A549 (cell line): ENCODE measurements at regions not wholly inside any gene's neighbourhood (a gene's known extent, or its start where the extent isn't known, plus 50 kb on each side); places are given as distances from the start of the nearest gene placed in this dataset.

ENCODE experiments used
- ATAC-seq, 2 experiments: fragments of 200-7000 bp in 1 of 2; fragments of >200 bp in 1 of 2; cut with Nextera tagmentation in 1 of 2; cut with Tn5 transposase in 1 of 2; 3 replicates each; pipeline versions ENCODE4 v1.8.0 to v1.9.1; 2018 to 2020; ENCODE audit warnings: mild to moderate bottlenecking in 1 of 2, moderate library complexity in 1 of 2
- CTCF ChIA-PET: fragments of 300-600 bp; sonication (Branson Sonifier 250); formaldehyde crosslinking; extraction: SDS; loops from one replicate; lab custom pipeline; 2021; ENCODE audit warnings: antibody characterized with exemption, inconsistent platforms; lab: Yijun Ruan, JAX
- POLR2A ChIA-PET: fragments of 350-600 bp; formaldehyde crosslinking; extraction: SDS; loops from one replicate; lab custom pipeline; 2021; ENCODE audit warnings: antibody characterized with exemption, inconsistent platforms; lab: Yijun Ruan, JAX
- DNase-seq, 2 experiments: peaks; one replicate each; pipeline versions ENCODE4 v3.0.0 to v3.0.0-alpha.2; 2011 to 2016; ENCODE audit warnings: low read depth in 1 of 2, low spot score in 1 of 2
- FAIRE-seq: peaks from 2 replicates; lab custom pipeline; 2011; peaks lifted over from hg19 to GRCh38; lab: Jason Lieb, UNC
- H3K27ac ChIP-seq, 2 experiments: fragments of >200 bp; sonication (Bioruptor Twin); formaldehyde crosslinking; 3 replicates each; pipeline ENCODE4 v1.5.1; 2016 to 2017
- H3K4me1 ChIP-seq: fragments of >200 bp; sonication (Bioruptor Twin); formaldehyde crosslinking; 3 replicates; pipeline ENCODE4 v1.6.1; 2016
- H3K4me2 ChIP-seq: fragments of >200 bp; sonication (Bioruptor Twin); formaldehyde crosslinking; 3 replicates; pipeline ENCODE4 v1.6.1; 2016
- H3K4me3 ChIP-seq: fragments of >200 bp; sonication (Bioruptor Twin); formaldehyde crosslinking; 3 replicates; pipeline ENCODE4 v1.5.1; 2016
- H3K9me3 ChIP-seq: fragments of >200 bp; sonication (Bioruptor Twin); formaldehyde crosslinking; 3 replicates; pipeline ENCODE4 v1.6.1; 2016
- BCL3 ChIP-seq: fragments of >200 bp; sonication (Bioruptor Twin); formaldehyde crosslinking; IDR thresholded peaks from 3 replicates; pipeline ENCODE4 v1.6.1; 2016
- BHLHE40 ChIP-seq: IDR thresholded peaks from 2 replicates; pipeline ENCODE4 v1.6.1; 2012; ENCODE audit warnings: low read depth, low read length, inconsistent platforms
- CEBPB ChIP-seq, 2 experiments: fragments of >200 bp in 1 of 2; sonication (Bioruptor Twin) in 1 of 2; formaldehyde crosslinking in 1 of 2; IDR thresholded peaks; 2 replicates each; pipeline ENCODE4 v1.6.1; 2012 to 2016
- EP300 ChIP-seq, 2 experiments: fragments of >200 bp; sonication (Bioruptor Twin); formaldehyde crosslinking; IDR thresholded peaks; 2 replicates in 1 of 2; 3 replicates in 1 of 2; pipeline ENCODE4 v1.6.1; 2016 to 2017
- ESRRA ChIP-seq: fragments of 150-350 bp; IDR thresholded peaks from 2 replicates; pipeline ENCODE4 v1.6.1; 2014; ENCODE audit warnings: mild to moderate bottlenecking, low read length, borderline replicate concordance
- FOSB ChIP-seq: fragments of 250-450 bp; sonication (Bioruptor Pico); IDR thresholded peaks from 2 replicates; pipeline ENCODE4 v1.5.0; 2020; ENCODE audit warnings: mild to moderate bottlenecking, moderate library complexity
- FOSL2 ChIP-seq, 2 experiments: fragments of 450-650 bp in 1 of 2; fragments of >200 bp in 1 of 2; sonication (Bioruptor Twin) in 1 of 2; formaldehyde crosslinking; IDR thresholded peaks; 2 replicates each; pipeline versions ENCODE4 v1.5.0 to v1.6.1; 2016 to 2020; ENCODE audit warnings: mild to moderate bottlenecking in 1 of 2, moderate library complexity in 1 of 2
- GATA3 ChIP-seq: IDR thresholded peaks from 2 replicates; pipeline ENCODE4 v1.6.1; 2012; ENCODE audit warnings: borderline replicate concordance
- HEYL ChIP-seq: fragments of 250-450 bp; sonication (Bioruptor Pico); IDR thresholded peaks from 2 replicates; pipeline ENCODE4 v1.8.0; 2021; ENCODE audit warnings: mild to moderate bottlenecking, moderate library complexity
- HOXA7 ChIP-seq: fragments of 250-450 bp; sonication (Bioruptor Pico); IDR thresholded peaks from 2 replicates; pipeline ENCODE4 v1.5.0; 2020; ENCODE audit warnings: mild to moderate bottlenecking, moderate library complexity
- HOXB13 ChIP-seq: fragments of 250-450 bp; sonication (Bioruptor Pico); IDR thresholded peaks from 2 replicates; pipeline ENCODE4 v1.5.0; 2020; ENCODE audit warnings: low read depth, mild to moderate bottlenecking, moderate library complexity
- NFE2L2 ChIP-seq: fragments of 150-350 bp; conservative IDR thresholded peaks from 2 replicates; pipeline ENCODE4 v1.6.1; 2014; ENCODE audit warnings: low read length
- PBX3 ChIP-seq: IDR thresholded peaks from 2 replicates; pipeline ENCODE4 v1.6.1; 2012
- POLR2AphosphoS2 ChIP-seq: conservative IDR thresholded peaks from 2 replicates; pipeline ENCODE4 v1.6.1; 2012; ENCODE audit warnings: low read length, improper control_type of control experiment, inconsistent platforms
- RAD21 ChIP-seq, 2 experiments: fragments of >200 bp in 1 of 2; sonication (Bioruptor Twin) in 1 of 2; formaldehyde crosslinking in 1 of 2; IDR thresholded peaks in 1 of 2; conservative IDR thresholded peaks in 1 of 2; 2 replicates in 1 of 2; 3 replicates in 1 of 2; pipeline ENCODE4 v1.6.1; 2012 to 2018; ENCODE audit warnings: inconsistent platforms in 1 of 2
- RARB ChIP-seq: fragments of 250-450 bp; sonication (Bioruptor Pico); IDR thresholded peaks from 2 replicates; pipeline ENCODE4 v1.8.0; 2021; ENCODE audit warnings: mild to moderate bottlenecking, moderate library complexity
- RFX5 ChIP-seq: fragments of 450-650 bp; IDR thresholded peaks from 2 replicates; pipeline ENCODE4 v1.7.1; 2014; ENCODE audit warnings: antibody characterized with exemption, mild to moderate bottlenecking, moderate library complexity
- RNF2 ChIP-seq: fragments of 200-600 bp; sonication (generic); IDR thresholded peaks from 2 replicates; pipeline ENCODE4 v1.6.1; 2016; ENCODE audit warnings: low read depth, mild to moderate bottlenecking, antibody characterized with exemption, moderate library complexity, borderline replicate concordance
- USF2 ChIP-seq: fragments of 450-650 bp; IDR thresholded peaks from 2 replicates; pipeline ENCODE4 v1.6.1; 2014; ENCODE audit warnings: antibody characterized with exemption
- ZC3H11A ChIP-seq: fragments of 450-650 bp; IDR thresholded peaks from 2 replicates; pipeline ENCODE4 v1.6.1; 2014; ENCODE audit warnings: antibody characterized with exemption, mild to moderate bottlenecking
- WGBS: methylation state at CpG from one replicate; pipeline ENCODE4 v1.1.6; 2017; ENCODE audit errors: missing lambda C conversion rate; 5-methylcytosine and 5-hydroxymethylcytosine counted together

GRCh38 chr12:28939427-28939826 lies 209.7 kb upstream of the FAR2 start:
- ChIA-PET CTCF (no interaction called here), POLR2A (no interaction called here)
- Histone ChIP-seq H3K4me1 (no peaks in the 10 kb centered on the region), H3K9me3 (no peaks in the 10 kb centered on the region), H3K4me2 (no peak overlapping the region), H3K27ac (no peak overlapping the region), H3K4me3 (no peak overlapping the region)
- FAIRE-seq (no peak), DNase-seq (no peak), ATAC-seq (no peak)
- TF ChIP-seq POLR2AphosphoS2 (no peak), GATA3 (no peak)
- 15% methylated on average over 2 of the region's 2 CpGs for WGBS

- ATAC-seq: no peak
Measured at GRCh38 chr12:28941248-28941647, 207.8 kb upstream of the FAR2 start.

GRCh38 chr12:28946361-28946760 lies 202.7 kb upstream of the FAR2 start:
- no peak overlapping the region for H3K4me2 ChIP-seq
- no peaks in the 10 kb centered on the region for H3K9me3 ChIP-seq
- H3K4me1 ChIP-seq: no peaks in the 10 kb centered on the region
- WGBS: 21% methylated on average over 6 of the region's 6 CpGs
- no peak overlapping the region for H3K4me3 ChIP-seq
- ChIA-PET POLR2A (no interaction called here), CTCF (interaction anchor here (0.8 kb wide), 1 partner anchor 142 kb away, joined by 3 read pairs; no protein-coding TSS in a partner anchor)
- DNase-seq: no peak
- no peak for ATAC-seq
- FAIRE-seq: no peak
- H3K27ac ChIP-seq: no peak overlapping the region
- TF ChIP-seq RAD21 (conservative IDR thresholded peaks at IDR 0.05 in 1 of 2, IDR thresholded peaks at IDR 0.05 in 1 of 2) (no peak), FOSB (CRISPR knock-in tag) (no peak), EP300 (IDR thresholded peaks at IDR 0.05) (no peak), PBX3 (no peak), FOSL2 (IDR thresholded peaks at IDR 0.05) (no peak), FOSL2 (CRISPR knock-in tag; IDR thresholded peaks at IDR 0.05) (no peak), RNF2 (no peak)

More at GRCh38 chr12:28941248-28941647, 207.8 kb upstream of the FAR2 start:
- WGBS: 7% methylated on average over 2 of the region's 2 CpGs
- H3K4me1 ChIP-seq: no peaks in the 10 kb centered on the region
- no peak overlapping the region for H3K27ac ChIP-seq
- TF ChIP-seq HOXB13 (no peak), RARB (CRISPR knock-in tag) (no peak), CEBPB (IDR thresholded peaks at IDR 0.05) (no peak), ESRRA (no peak)
- H3K4me2 ChIP-seq: no peak overlapping the region
- ChIA-PET POLR2A (no interaction called here), CTCF (no interaction called here)
- no peaks in the 10 kb centered on the region for H3K9me3 ChIP-seq
- H3K4me3 ChIP-seq: no peak overlapping the region
- DNase-seq: no peak
- FAIRE-seq: no peak

- no peak overlapping the region for H3K27ac ChIP-seq
- TF ChIP-seq BCL3 (no peak), ZC3H11A (no peak), HEYL (CRISPR knock-in tag) (no peak), BHLHE40 (no peak), USF2 (no peak), NFE2L2 (no peak), HOXA7 (CRISPR knock-in tag) (no peak), RFX5 (no peak)
- TF ChIP-seq, all 56 proteins: peak for 0
- 9% methylated on average over 1 of the region's 1 CpG for WGBS
- ATAC-seq (no peak), FAIRE-seq (no peak), DNase-seq (no peak)
- POLR2A ChIA-PET: no interaction called here
- no peak overlapping the region for H3K4me2 ChIP-seq
- no peaks in the 10 kb centered on the region for H3K9me3 ChIP-seq
- no peak overlapping the region for H3K4me3 ChIP-seq
- no peaks in the 10 kb centered on the region for H3K4me1 ChIP-seq
- CTCF ChIA-PET: no interaction called here
Measured at GRCh38 chr12:28948685-28949084, 200.4 kb upstream of the FAR2 start.
